GM18858 (cell line): ENCODE measurements at regions not wholly inside any gene's neighbourhood (a gene's known extent, or its start where the extent isn't known, plus 50 kb on each side); places are given as distances from the start of the nearest gene placed in this dataset.

Source experiments
- ATAC-seq: cut with Tn5 transposase; IDR thresholded peaks from one replicate; pipeline ENCODE4 v1.9.1; 2021; ENCODE audit not compliant: unreplicated experiment

DNA sequence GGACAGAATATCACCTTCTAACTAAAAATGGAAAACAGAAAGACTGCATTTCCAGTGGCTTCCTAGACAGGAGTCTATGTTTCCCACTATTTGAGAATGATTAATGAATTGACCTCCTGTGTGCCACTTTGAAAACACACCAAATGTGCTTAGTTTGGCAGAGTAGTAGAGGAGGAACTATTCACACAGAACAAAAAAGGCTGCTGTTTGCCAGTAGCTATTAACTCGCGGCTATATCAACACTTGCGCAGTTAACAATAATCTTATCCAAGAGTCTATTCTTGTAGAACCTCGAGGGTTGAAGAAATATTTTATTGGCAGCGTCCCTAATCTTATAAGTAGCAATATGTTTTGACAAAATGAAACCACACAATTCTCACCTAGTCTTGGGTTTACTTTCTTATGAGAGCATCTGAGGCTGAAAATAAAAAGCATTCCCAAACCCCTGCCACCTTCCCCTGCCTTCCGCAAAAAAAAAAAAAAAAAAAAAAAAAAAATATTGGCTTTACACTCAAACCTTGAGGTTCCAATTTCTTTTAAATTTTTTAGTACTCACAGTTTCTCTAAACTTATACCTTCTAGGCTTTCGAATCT lies 127.3 kb upstream of the FLRT2 start:
- no peak for ATAC-seq

GRCh38 chr14:85409481-85410210 lies 120.3 kb upstream of the FLRT2 start:
- ATAC-seq: no peak

DNA sequence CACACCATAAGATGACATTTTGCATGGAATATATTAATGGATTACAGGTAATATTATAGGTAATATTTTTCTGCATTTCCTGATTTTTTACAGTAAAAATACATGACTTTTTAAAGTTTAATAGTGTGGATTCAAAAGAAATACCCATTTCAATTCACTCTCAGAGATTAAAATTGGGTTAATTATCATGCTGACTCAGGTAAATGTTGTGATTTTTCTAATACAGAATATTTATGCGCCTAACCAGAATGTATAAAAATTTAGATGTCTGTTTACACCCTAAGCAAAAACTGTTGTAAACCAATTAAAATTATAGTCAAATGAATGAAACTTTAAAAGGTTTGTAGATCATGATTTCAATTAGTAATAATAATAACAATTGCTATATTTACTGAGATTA lies 117.2 kb upstream of the FLRT2 start:
- no peak for ATAC-seq

DNA sequence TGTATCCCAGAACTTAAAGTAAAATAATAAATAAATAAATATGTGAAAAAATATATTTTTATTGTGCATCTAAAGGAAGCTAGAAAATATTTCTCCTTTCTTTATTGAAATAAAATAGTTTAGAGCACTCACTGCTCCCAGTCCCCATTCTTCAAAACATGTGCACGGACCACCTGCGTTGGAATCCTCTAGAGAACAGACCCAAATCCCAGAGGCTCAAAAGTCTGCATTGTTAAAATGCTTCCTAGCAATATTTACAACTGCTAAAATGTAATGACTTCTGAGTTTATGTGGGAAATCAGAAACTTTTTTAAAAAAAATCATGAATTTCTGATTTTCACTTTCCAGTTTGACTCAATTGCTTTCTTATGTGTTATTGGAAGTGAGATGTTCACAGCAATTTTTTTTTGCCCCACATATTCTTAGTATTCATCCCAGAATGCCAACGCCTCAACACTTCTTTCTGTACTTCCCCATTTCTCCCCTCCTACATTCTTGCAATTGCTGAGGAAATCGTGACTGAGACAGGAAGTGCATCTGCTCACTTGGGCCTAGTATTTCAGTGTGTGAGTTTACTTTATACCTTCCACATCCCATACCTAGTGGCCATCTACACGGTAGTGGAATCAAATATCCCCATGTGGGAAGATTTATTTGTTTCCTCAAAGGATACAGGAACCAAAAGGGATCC lies 116.0 kb upstream of the FLRT2 start:
- ATAC-seq: no peak

GRCh38 chr14:85415015-85415712 lies 114.8 kb upstream of the FLRT2 start:
- ATAC-seq: no peak

- no peak for ATAC-seq
Observed at GRCh38 chr14:85416771-85417170, 113.2 kb upstream of the FLRT2 start.

DNA sequence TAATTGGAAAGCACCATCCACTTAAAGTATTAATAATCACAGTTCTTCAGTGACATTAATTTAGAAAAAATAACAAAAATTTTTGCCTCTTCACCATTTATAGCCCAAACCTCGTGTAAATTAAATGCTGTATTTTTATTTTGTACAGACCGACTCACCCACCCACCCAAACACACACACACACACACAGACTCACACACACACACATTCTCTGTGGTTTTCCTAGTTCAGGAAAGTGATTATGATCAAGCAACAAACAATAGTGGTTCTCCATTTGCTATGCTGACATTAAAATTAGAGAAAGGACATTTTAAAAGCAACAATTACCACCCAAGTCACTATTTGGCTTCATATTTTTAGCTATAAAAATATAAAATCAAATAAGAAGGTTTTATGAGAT lies 112.5 kb upstream of the FLRT2 start:
- ATAC-seq: no peak

GRCh38 chr14:85418721-85419120 lies 111.2 kb upstream of the FLRT2 start:
- no peak for ATAC-seq

DNA sequence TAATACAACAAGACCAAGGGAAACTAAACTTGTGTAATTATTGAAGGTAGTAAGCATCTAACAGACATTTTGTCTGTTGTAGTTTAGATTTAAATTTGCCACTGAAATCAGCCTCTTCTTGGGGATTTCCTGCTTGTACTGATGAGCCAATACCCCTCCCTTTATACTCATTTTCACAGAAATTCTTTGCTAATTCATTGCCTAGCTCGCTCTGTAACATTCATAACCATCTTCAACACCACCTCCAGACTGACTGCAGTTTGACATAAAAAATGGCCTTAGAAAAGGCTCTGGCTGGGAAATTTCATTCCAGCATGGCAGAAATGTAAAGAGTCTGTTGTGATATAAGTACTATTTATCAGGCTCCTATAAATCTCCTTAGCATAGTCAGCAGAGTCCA lies 109.7 kb upstream of the FLRT2 start:
- ATAC-seq: no peak

DNA sequence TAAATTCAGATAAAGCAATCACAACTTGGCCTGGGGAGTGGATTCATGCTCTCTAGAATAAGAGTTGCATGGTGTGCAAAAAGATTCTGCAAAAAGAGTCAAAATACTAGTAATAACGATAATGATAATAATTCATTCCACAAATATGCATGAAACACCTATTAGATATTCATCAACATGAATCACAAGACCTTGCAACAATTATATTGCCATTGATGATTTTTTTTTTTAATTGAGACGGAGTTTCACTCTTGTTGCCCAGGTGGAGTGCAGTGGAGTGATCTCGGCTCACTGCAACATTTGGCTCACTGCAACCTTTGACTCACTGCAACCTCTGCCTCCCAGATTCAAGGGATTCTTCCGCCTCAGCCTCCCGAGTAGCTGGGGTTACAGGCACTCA lies 109.2 kb upstream of the FLRT2 start:
- no peak for ATAC-seq

GRCh38 chr14:85421186-85421877 lies 108.6 kb upstream of the FLRT2 start:
- no peak for ATAC-seq

- no peak for ATAC-seq
Observed at GRCh38 chr14:85423889-85424288, 106.1 kb upstream of the FLRT2 start.

GRCh38 chr14:85425507-85425906 lies 104.4 kb upstream of the FLRT2 start:
- no peak for ATAC-seq

DNA sequence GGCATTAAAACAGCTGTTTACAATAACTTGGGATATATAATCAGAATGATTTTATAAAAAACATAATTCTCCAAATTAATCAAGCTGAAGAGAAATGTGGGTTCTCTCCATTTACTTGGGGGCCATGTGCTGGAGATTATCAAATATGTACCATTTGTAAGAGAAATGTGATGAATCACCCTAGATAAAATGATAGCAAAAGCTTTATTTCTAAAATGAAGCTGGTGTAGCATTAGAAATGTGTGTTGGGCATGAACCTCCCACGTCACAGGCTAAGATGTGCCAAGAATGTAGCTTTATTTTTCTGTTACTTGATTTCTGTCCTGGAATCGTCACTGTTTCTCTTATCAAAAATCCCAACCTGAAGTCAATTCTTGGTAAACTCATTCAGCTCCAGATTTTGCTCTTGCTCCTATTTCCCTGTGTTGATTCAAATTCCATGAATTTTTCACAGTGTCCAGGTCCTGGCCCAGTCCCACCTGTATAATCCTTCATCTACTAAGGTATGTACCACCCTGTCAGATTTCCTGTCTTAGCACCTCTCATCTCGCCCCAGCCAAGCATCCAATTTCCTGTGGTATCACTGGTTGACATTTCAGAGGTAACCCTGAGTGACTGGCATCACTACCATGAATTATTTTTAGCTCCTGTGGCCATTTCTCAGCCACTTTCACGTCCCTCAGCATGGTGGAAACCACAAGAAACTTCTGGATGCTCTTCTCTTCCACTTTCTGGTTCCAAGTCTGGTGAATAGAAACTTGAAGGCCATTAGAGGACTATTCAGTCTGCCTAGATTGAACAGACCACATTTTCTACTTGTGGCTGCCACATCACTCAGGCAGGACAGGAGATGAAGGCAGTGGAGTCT lies 103.6 kb upstream of the FLRT2 start:
- ATAC-seq: no peak

- ATAC-seq: no peak
Observed at GRCh38 chr14:85428926-85429325, 101.0 kb upstream of the FLRT2 start.

- ATAC-seq: no peak
Observed at GRCh38 chr14:85437148-85437547, 92.8 kb upstream of the FLRT2 start.

- no peak for ATAC-seq
Observed at GRCh38 chr14:85438001-85438400, 91.9 kb upstream of the FLRT2 start.

- ATAC-seq: no peak
Observed at GRCh38 chr14:85438481-85438942, 91.4 kb upstream of the FLRT2 start.

DNA sequence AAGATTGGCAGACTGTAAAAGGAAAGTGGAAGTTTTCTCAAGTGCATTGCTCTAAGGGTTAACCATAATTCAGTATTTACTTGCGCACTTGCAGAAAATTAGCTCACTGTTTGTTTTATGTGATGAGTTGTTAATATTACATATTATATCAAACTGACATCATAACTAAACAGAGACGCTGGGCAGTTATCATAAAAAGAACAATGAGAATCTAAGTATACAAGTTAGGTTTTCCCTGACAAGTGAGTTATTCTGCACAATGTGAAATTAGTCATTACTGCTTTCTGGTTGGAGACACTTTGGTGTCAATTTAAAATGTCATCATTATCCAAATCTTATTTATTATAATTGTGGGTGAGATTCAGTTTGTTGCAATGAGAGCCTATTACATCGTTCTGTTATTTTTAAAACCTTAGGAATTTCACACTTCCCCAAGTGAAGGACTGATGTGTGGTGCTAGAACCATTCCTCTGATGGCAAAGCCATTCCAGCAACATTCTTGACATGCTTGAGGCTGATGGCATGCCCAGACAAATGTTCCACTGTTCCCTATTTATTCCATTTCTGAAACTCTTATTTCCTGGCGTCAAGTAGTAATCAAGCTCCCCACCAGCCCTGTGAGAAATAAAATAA lies 90.1 kb upstream of the FLRT2 start:
- ATAC-seq: no peak
